ENCODE measurements at regions not wholly inside any gene's neighbourhood (a gene's known extent, or its start where the extent isn't known, plus 50 kb on each side); places are given as distances from the start of the nearest gene placed in this dataset.

DNA sequence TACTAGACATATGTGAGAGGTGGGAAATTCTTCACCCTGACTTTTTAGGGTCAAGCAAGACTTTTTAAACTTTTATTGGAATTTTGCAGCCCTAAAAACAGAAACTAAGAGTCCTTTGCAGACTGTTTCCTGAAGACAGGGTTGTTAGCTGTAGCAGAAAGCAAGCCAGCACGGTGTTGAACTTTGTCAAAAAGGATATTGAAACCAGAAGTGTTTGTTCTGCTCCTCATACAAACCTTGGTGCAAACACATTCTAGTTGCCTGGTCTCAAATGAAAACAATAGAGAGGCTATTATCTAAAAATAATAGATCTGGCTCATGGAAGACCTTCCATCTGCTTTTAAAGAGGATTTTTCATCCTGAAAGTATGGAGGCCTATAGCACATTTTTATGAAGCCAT is 65.8 kb upstream of the IGFBP5 start:
- TF ChIP-seq, protein P1, sequence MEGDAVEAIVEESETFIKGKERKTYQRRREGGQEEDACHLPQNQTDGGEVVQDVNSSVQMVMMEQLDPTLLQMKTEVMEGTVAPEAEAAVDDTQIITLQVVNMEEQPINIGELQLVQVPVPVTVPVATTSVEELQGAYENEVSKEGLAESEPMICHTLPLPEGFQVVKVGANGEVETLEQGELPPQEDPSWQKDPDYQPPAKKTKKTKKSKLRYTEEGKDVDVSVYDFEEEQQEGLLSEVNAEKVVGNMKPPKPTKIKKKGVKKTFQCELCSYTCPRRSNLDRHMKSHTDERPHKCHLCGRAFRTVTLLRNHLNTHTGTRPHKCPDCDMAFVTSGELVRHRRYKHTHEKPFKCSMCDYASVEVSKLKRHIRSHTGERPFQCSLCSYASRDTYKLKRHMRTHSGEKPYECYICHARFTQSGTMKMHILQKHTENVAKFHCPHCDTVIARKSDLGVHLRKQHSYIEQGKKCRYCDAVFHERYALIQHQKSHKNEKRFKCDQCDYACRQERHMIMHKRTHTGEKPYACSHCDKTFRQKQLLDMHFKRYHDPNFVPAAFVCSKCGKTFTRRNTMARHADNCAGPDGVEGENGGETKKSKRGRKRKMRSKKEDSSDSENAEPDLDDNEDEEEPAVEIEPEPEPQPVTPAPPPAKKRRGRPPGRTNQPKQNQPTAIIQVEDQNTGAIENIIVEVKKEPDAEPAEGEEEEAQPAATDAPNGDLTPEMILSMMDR (IDR thresholded peaks at IDR 0.05) = no peak
- TF ChIP-seq POLR2A (IDR thresholded peaks at IDR 0.05) = no peak

All from right lobe of liver (tissue), 4 donors.